Osteocyte (in vitro differentiated cells): ENCODE measurements at regions not wholly inside any gene's neighbourhood (a gene's known extent, or its start where the extent isn't known, plus 50 kb on each side); places are given as distances from the start of the nearest gene placed in this dataset.

Experiments used
- DNase-seq: peaks from one replicate; pipeline ENCODE4 v3.0.0; 2021; ENCODE audit warnings: mixed read lengths; ENCODE audit not compliant: unreplicated experiment; ENCODE audit errors: extremely low spot score
- H3K27ac Mint-ChIP-seq: one replicate; pipeline ENCODE4 v1.8.0; 2021; ENCODE audit warnings: mild to moderate bottlenecking, mixed read lengths; ENCODE audit not compliant: unreplicated experiment
- H3K27me3 Mint-ChIP-seq: one replicate; pipeline ENCODE4 v1.8.0; 2021; ENCODE audit warnings: mixed read lengths; ENCODE audit not compliant: unreplicated experiment
- H3K36me3 Mint-ChIP-seq: one replicate; pipeline ENCODE4 v1.8.0; 2021; ENCODE audit warnings: mixed read lengths; ENCODE audit not compliant: unreplicated experiment
- H3K4me1 Mint-ChIP-seq: one replicate; pipeline ENCODE4 v1.8.0; 2021; ENCODE audit warnings: mixed read lengths; ENCODE audit not compliant: unreplicated experiment
- H3K4me3 Mint-ChIP-seq: one replicate; pipeline ENCODE4 v1.8.0; 2021; ENCODE audit warnings: mild to moderate bottlenecking, moderate library complexity, mixed read lengths; ENCODE audit not compliant: unreplicated experiment
- H3K9me3 Mint-ChIP-seq: one replicate; pipeline ENCODE4 v1.8.0; 2021; ENCODE audit warnings: mixed read lengths; ENCODE audit not compliant: unreplicated experiment
- CTCF ChIP-seq: fragments of 200-600 bp; sonication (generic); IDR thresholded peaks from 2 replicates; pipeline ENCODE4 v1.5.0; 2021; ENCODE audit warnings: antibody characterized with exemption, mild to moderate bottlenecking, moderate library complexity

DNA sequence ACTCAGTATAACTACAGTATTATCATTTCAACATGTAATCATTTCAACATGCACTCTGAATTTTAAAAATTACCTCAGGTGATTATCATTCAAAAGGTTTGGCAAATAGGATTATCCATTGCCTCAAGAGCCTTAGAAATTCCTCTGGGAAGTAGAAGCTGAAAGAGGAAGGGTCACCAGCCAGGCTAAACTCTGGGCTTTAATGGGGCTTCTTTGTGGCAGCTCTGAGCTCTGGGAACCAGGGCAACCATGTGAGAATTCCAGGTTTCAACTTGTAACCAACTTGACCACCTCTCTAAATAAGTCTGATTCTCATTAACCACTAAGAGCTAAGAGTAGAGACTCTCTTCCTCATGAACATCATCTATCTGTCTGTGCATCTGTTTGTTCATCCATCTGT, 117.2 kb upstream of the MED14 start:
- Mint-ChIP-seq H3K9me3 (peaks cover 11% of the 10 kb centered on the region), H3K27me3 (no peaks in the 10 kb centered on the region), H3K4me3 (no peak overlapping the region), H3K27ac (no peak overlapping the region), H3K4me1 (peaks cover 15% of the 10 kb centered on the region), H3K36me3 (no peaks in the 10 kb centered on the region)
- DNase-seq, result no peak
- TF ChIP-seq CTCF, result no peak

DNA sequence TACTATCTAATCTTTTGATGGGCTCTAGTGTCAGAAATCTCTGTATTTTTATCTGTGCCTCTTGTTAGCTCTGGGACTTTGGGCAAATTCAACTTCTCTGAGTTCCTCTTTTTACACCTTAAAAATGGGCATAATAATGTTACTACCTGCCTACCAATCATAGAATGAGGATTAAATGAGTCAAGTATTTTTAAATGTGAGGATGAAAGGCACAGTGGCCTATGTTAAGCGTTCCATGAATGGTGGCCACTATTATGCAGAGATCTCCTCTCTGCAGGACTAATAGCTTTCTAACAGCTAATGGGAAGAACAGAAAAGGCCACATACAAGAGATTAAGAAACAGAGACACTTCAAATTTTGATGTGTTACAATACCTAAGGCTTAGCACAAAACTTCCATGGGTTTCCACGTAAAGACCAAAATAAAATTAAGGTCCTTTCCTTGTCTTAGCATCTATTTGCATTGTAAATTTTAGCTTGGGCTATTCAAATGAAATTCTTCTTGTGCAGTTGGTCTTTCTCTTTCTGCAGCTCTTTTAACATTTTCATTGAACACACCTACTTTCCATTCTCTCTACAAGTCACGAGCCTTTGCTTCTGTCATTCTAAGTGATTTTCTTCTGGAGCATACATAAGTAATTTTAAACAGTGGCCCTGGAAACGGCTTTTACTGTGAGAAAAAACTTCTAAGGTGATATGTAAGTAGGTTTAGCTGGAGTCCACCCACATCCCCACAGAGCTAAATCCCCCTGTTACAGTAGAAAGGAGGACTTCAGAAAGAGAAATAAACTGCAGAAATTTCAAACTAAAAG, 117.9 kb upstream of the MED14 start:
- peaks cover 11% of the 10 kb centered on the region for H3K9me3 Mint-ChIP-seq
- TF ChIP-seq CTCF, result no peak
- no peaks in the 10 kb centered on the region for H3K36me3 Mint-ChIP-seq
- no peak overlapping the region for H3K27ac Mint-ChIP-seq
- DNase-seq, result no peak
- H3K4me1 Mint-ChIP-seq, result peaks cover 15% of the 10 kb centered on the region
- no peak overlapping the region for H3K4me3 Mint-ChIP-seq
- H3K27me3 Mint-ChIP-seq, result no peaks in the 10 kb centered on the region

- Mint-ChIP-seq H3K4me1 (peaks cover 15% of the 10 kb centered on the region), H3K36me3 (no peaks in the 10 kb centered on the region), H3K27ac (no peak overlapping the region), H3K9me3 (peaks cover 11% of the 10 kb centered on the region), H3K4me3 (no peak overlapping the region), H3K27me3 (no peaks in the 10 kb centered on the region)
- no peak for TF ChIP-seq CTCF
- DNase-seq, result no peak
Measured at GRCh38 chrX:40853816-40854123, 118.4 kb upstream of the MED14 start.

DNA sequence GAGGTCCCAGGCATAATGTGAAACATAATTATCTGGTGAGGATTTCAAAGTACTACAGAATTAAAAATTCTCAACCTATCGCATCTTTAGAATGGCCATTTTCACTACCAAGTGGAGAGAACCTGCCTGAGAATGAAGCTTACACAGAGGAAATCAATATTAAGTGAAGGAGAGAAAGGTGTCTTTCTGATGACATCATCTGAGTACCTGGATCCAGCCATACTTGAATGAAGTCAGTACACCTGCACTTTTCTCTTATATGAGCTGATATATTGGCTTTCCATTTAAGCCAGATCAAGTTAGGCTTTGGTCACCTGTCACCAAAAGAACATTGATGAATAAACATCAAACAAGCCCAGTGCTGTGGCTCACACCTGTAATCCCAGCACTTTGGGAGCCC, 118.9 kb upstream of the MED14 start:
- peaks cover 11% of the 10 kb centered on the region for H3K9me3 Mint-ChIP-seq
- no peak overlapping the region for H3K27ac Mint-ChIP-seq
- H3K27me3 Mint-ChIP-seq, result no peaks in the 10 kb centered on the region
- H3K4me1 Mint-ChIP-seq, result peaks cover 14% of the 10 kb centered on the region
- no peaks in the 10 kb centered on the region for H3K36me3 Mint-ChIP-seq
- no peak for TF ChIP-seq CTCF
- DNase-seq, result no peak
- no peak overlapping the region for H3K4me3 Mint-ChIP-seq

DNA sequence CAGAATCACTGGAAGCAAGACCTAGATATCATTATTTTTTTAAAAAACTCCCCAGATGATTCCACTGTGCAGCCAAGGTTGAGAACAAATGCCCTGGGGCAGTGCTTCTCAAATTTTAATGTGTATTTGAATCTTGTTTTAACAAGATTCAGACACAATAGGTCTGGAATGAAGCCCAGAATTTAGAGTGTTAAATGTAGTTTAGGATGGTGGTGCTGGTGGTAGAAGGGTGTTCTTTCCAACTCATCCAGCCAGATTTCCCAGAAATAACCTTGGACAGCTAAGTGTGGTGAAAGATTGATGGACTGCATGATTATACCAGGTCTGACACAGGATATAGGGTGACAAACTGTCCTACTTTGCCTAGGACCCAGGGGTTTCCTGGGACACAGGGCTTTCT, 120.1 kb upstream of the MED14 start:
- TF ChIP-seq CTCF, result no peak
- no peak for DNase-seq
- no peaks in the 10 kb centered on the region for H3K27me3 Mint-ChIP-seq
- H3K36me3 Mint-ChIP-seq, result no peaks in the 10 kb centered on the region
- H3K27ac Mint-ChIP-seq, result no peak overlapping the region
- H3K9me3 Mint-ChIP-seq, result peaks cover 14% of the 10 kb centered on the region
- no peak overlapping the region for H3K4me3 Mint-ChIP-seq
- peaks cover 9% of the 10 kb centered on the region for H3K4me1 Mint-ChIP-seq
